HUES6 (cell line): ENCODE measurements at regions not wholly inside any gene's neighbourhood (a gene's known extent, or its start where the extent isn't known, plus 50 kb on each side); places are given as distances from the start of the nearest gene placed in this dataset.

ENCODE experiments used
- H3K27ac ChIP-seq: 2 replicates; pipeline ENCODE4 v1.7.0; 2013; ENCODE audit warnings: low read depth, mild to moderate bottlenecking, low read length, inconsistent platforms
- H3K27me3 ChIP-seq: 2 replicates; pipeline ENCODE4 v1.6.1; 2013; ENCODE audit warnings: low read length; ENCODE audit not compliant: control insufficient read depth, insufficient read depth
- H3K36me3 ChIP-seq: 2 replicates; pipeline ENCODE4 v1.6.1; 2013; ENCODE audit warnings: low read length; ENCODE audit not compliant: control insufficient read depth, insufficient read depth
- H3K4me1 ChIP-seq: 2 replicates; pipeline ENCODE4 v1.6.1; 2013; ENCODE audit warnings: low read length; ENCODE audit not compliant: control insufficient read depth, insufficient read depth
- H3K4me3 ChIP-seq: 2 replicates; pipeline ENCODE4 v1.5.1; 2013; ENCODE audit warnings: low read depth, low read length
- H3K9ac ChIP-seq: one replicate; pipeline ENCODE4 v1.6.1; 2013; ENCODE audit warnings: mild to moderate bottlenecking, low read length
- H3K9me3 ChIP-seq: 2 replicates; pipeline ENCODE4 v1.6.1; 2013; ENCODE audit warnings: low read depth, low read length; ENCODE audit not compliant: control insufficient read depth, insufficient read depth

- no peaks in the 10 kb centered on the region for H3K36me3 ChIP-seq
- no peaks in the 10 kb centered on the region for H3K9me3 ChIP-seq
- H3K4me3 ChIP-seq, result no peak overlapping the region
- no peaks in the 10 kb centered on the region for H3K27me3 ChIP-seq
- H3K4me1 ChIP-seq, result peaks cover 15% of the 10 kb centered on the region
- no peak overlapping the region for H3K9ac ChIP-seq
- H3K27ac ChIP-seq, result no peak overlapping the region
Observed at GRCh38 chr5:88979726-88980125, 96.7 kb upstream of the MEF2C start.

- H3K9ac ChIP-seq, result no peak overlapping the region
- no peaks in the 10 kb centered on the region for H3K36me3 ChIP-seq
- no peak overlapping the region for H3K27ac ChIP-seq
- H3K27me3 ChIP-seq, result no peaks in the 10 kb centered on the region
- H3K4me1 ChIP-seq, result peaks cover 15% of the 10 kb centered on the region
- no peaks in the 10 kb centered on the region for H3K9me3 ChIP-seq
- H3K4me3 ChIP-seq, result no peak overlapping the region
Observed at GRCh38 chr5:88979244-88979643, 96.3 kb upstream of the MEF2C start.

- Histone ChIP-seq H3K27me3 (no peaks in the 10 kb centered on the region), H3K4me3 (no peak overlapping the region), H3K9me3 (no peaks in the 10 kb centered on the region), H3K4me1 (peaks cover 15% of the 10 kb centered on the region), H3K27ac (no peak overlapping the region), H3K36me3 (no peaks in the 10 kb centered on the region), H3K9ac (no peak overlapping the region)
Observed at GRCh38 chr5:88976914-88977313, 93.9 kb upstream of the MEF2C start.

GRCh38 chr5:88967633-88968585, 84.9 kb upstream of the MEF2C start:
- no peaks in the 10 kb centered on the region for H3K9me3 ChIP-seq
- no peaks in the 10 kb centered on the region for H3K4me1 ChIP-seq
- no peaks in the 10 kb centered on the region for H3K27me3 ChIP-seq
- H3K36me3 ChIP-seq, result no peaks in the 10 kb centered on the region
- H3K9ac ChIP-seq, result no peak overlapping the region
- H3K4me3 ChIP-seq, result no peak overlapping the region
- no peak overlapping the region for H3K27ac ChIP-seq

- H3K9me3 ChIP-seq, result no peaks in the 10 kb centered on the region
- H3K4me1 ChIP-seq, result no peaks in the 10 kb centered on the region
- H3K36me3 ChIP-seq, result no peaks in the 10 kb centered on the region
- H3K27ac ChIP-seq, result no peak overlapping the region
- no peak overlapping the region for H3K4me3 ChIP-seq
- H3K27me3 ChIP-seq, result no peaks in the 10 kb centered on the region
- no peak overlapping the region for H3K9ac ChIP-seq
Observed at GRCh38 chr5:88964831-88965230, 81.8 kb upstream of the MEF2C start.

- Histone ChIP-seq H3K4me1 (peaks cover 10% of the 10 kb centered on the region), H3K9ac (no peak overlapping the region), H3K27me3 (no peaks in the 10 kb centered on the region), H3K27ac (no peak overlapping the region), H3K9me3 (no peaks in the 10 kb centered on the region), H3K4me3 (no peak overlapping the region), H3K36me3 (no peaks in the 10 kb centered on the region)
Observed at GRCh38 chr5:88957013-88957412, 74.0 kb upstream of the MEF2C start.

GRCh38 chr5:88956416-88956815, 73.4 kb upstream of the MEF2C start:
- H3K9ac ChIP-seq, result no peak overlapping the region
- H3K4me1 ChIP-seq, result peaks cover 10% of the 10 kb centered on the region
- H3K9me3 ChIP-seq, result no peaks in the 10 kb centered on the region
- no peaks in the 10 kb centered on the region for H3K27me3 ChIP-seq
- H3K4me3 ChIP-seq, result no peak overlapping the region
- H3K36me3 ChIP-seq, result no peaks in the 10 kb centered on the region
- no peak overlapping the region for H3K27ac ChIP-seq

- no peak overlapping the region for H3K9ac ChIP-seq
- no peaks in the 10 kb centered on the region for H3K9me3 ChIP-seq
- peaks cover 10% of the 10 kb centered on the region for H3K4me1 ChIP-seq
- no peaks in the 10 kb centered on the region for H3K27me3 ChIP-seq
- H3K27ac ChIP-seq, result no peak overlapping the region
- H3K4me3 ChIP-seq, result no peak overlapping the region
- no peaks in the 10 kb centered on the region for H3K36me3 ChIP-seq
Observed at GRCh38 chr5:88955403-88955802, 72.4 kb upstream of the MEF2C start.

- peaks cover 11% of the 10 kb centered on the region for H3K4me1 ChIP-seq
- H3K9ac ChIP-seq, result no peak overlapping the region
- H3K4me3 ChIP-seq, result no peak overlapping the region
- no peaks in the 10 kb centered on the region for H3K9me3 ChIP-seq
- H3K27ac ChIP-seq, result no peak overlapping the region
- no peaks in the 10 kb centered on the region for H3K27me3 ChIP-seq
- H3K36me3 ChIP-seq, result no peaks in the 10 kb centered on the region
Observed at GRCh38 chr5:88954511-88954910, 71.5 kb upstream of the MEF2C start.

GRCh38 chr5:88952996-88953643, 70.1 kb upstream of the MEF2C start:
- Histone ChIP-seq H3K27me3 (no peaks in the 10 kb centered on the region), H3K27ac (no peak overlapping the region), H3K4me3 (no peak overlapping the region), H3K4me1 (peaks cover 22% of the 10 kb centered on the region), H3K9me3 (no peaks in the 10 kb centered on the region), H3K36me3 (no peaks in the 10 kb centered on the region), H3K9ac (no peak overlapping the region)

GRCh38 chr5:88952344-88952743, 69.4 kb upstream of the MEF2C start:
- Histone ChIP-seq H3K36me3 (no peaks in the 10 kb centered on the region), H3K4me1 (peaks cover 22% of the 10 kb centered on the region), H3K4me3 (no peak overlapping the region), H3K9me3 (no peaks in the 10 kb centered on the region), H3K27ac (no peak overlapping the region), H3K27me3 (no peaks in the 10 kb centered on the region), H3K9ac (no peak overlapping the region)
